22Rv1 (cell line): ENCODE measurements at regions not wholly inside any gene's neighbourhood (a gene's known extent, or its start where the extent isn't known, plus 50 kb on each side); places are given as distances from the start of the nearest gene placed in this dataset.
"Not testable (repeated sequence)": the region's sequence is repeated elsewhere in the genome, so short reads cannot be mapped to it uniquely, and the experiment has no call there.

Experiments
- H3K27ac ChIP-seq: fragments of 450-650 bp; 2 replicates; pipeline ENCODE4 v1.5.1; 2017
- ZFX ChIP-seq: fragments of 450-650 bp; IDR thresholded peaks from 2 replicates; pipeline ENCODE4 v1.6.1; 2017; ENCODE audit warnings: antibody characterized with exemption, borderline replicate concordance
- TF ChIP-seq, protein P1 (sequence below): fragments of 450-650 bp; IDR thresholded peaks from 2 replicates; pipeline ENCODE4 v1.5.1; 2017; ENCODE audit warnings: mild to moderate bottlenecking

DNA sequence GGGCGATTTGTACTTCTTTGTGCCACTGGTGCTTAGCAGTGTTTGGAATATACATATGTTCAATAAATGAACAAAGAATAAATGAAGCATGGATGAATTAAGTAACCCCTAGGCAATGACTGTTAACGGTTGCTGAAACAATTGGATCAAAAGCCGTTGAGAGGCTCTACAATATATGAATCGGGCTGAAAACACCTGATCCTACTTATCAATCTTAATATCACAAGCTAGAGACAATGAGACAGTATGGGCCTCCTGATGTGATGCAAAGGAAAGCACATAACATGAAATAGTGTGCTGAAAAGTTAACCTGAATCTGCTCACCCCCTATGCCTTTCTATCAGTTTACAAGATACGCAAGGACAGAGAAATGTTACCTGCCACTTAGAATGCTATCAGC, 410.3 kb upstream of the RGMB start:
- no peak for TF ChIP-seq ZFX
- TF ChIP-seq, protein P1, sequence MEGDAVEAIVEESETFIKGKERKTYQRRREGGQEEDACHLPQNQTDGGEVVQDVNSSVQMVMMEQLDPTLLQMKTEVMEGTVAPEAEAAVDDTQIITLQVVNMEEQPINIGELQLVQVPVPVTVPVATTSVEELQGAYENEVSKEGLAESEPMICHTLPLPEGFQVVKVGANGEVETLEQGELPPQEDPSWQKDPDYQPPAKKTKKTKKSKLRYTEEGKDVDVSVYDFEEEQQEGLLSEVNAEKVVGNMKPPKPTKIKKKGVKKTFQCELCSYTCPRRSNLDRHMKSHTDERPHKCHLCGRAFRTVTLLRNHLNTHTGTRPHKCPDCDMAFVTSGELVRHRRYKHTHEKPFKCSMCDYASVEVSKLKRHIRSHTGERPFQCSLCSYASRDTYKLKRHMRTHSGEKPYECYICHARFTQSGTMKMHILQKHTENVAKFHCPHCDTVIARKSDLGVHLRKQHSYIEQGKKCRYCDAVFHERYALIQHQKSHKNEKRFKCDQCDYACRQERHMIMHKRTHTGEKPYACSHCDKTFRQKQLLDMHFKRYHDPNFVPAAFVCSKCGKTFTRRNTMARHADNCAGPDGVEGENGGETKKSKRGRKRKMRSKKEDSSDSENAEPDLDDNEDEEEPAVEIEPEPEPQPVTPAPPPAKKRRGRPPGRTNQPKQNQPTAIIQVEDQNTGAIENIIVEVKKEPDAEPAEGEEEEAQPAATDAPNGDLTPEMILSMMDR, result no peak
- no peak overlapping the region for H3K27ac ChIP-seq

DNA sequence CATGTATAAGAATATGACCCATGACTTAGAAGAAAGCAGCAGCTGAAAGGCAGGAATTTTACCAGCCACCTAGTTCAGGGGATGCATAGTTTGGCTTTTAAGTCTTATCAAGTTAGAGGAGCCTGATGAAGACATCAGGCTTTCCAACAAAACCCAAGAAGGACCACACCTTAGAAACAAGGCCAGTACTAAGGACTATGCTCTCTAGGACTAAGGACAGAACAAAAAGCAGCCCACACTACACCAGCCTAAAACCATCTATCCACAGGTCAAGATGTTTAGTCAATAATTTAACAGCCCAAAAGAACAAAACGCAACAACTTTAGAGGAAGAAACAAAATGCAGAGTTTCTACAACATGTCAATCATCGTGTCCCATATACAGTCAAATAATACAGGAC, 408.9 kb upstream of the RGMB start:
- no peak overlapping the region for H3K27ac ChIP-seq
- TF ChIP-seq, protein P1, result no peak
- TF ChIP-seq ZFX, result no peak

DNA sequence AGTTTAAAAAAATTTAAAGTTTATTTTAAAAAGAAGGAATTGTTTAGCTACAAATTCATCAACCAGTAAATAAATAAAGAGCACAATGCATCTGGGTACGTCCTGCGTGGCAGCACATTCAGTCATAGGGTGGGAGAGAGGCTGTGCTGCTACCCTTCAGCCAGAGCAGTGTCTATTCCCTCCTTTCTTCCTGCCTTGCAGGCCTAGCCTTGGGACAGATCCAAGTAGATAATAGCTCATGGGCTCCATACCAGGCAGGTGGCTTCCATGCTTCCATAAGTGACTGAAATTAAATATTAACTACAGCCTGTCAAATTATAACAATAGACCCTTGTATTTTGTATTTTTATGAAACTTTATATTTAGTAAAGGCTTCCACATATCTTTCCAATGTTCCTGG, 408.3 kb upstream of the RGMB start:
- TF ChIP-seq, protein P1, result no peak
- TF ChIP-seq ZFX, result no peak
- no peak overlapping the region for H3K27ac ChIP-seq

DNA sequence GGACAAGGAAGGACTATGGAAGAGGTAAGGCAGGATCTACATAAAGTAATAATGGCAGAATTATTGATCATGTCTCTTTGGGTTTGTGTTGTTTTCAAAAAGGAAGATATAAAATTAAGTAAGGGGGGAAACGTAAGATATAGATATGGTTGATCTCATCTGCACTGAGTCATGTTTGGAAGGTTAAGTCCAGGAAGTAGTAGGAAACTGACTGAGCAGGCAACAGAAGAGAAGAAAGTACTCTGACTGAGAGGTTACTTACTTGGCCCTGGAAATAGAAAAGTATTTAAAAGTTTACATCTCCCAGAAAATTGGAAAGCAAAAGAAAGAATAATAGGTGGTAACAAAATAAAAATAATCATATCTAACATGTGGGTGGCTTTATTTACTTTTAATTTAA, 405.3 kb upstream of the RGMB start:
- TF ChIP-seq, protein P1, result no peak
- no peak for TF ChIP-seq ZFX
- H3K27ac ChIP-seq, result no peak overlapping the region

DNA sequence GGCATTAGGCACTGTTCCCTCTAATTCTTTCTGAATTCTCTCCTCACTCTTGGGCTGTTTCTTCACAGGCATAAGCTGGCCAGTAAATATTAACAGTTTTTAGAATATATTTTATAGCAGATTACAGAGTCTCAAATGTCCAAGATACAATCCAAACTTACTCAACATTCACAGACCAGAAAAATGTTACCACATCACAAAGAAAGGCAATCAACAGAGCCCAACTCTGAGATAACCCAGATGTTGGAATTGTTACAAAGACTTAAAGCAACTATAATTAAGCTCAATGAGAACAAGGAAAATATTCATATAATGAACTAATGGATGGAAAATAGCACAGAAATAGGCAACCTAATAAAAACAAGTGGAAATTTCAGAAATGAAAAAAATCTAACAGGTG, 401.1 kb upstream of the RGMB start:
- TF ChIP-seq, protein P1, result no peak
- no peak for TF ChIP-seq ZFX

DNA sequence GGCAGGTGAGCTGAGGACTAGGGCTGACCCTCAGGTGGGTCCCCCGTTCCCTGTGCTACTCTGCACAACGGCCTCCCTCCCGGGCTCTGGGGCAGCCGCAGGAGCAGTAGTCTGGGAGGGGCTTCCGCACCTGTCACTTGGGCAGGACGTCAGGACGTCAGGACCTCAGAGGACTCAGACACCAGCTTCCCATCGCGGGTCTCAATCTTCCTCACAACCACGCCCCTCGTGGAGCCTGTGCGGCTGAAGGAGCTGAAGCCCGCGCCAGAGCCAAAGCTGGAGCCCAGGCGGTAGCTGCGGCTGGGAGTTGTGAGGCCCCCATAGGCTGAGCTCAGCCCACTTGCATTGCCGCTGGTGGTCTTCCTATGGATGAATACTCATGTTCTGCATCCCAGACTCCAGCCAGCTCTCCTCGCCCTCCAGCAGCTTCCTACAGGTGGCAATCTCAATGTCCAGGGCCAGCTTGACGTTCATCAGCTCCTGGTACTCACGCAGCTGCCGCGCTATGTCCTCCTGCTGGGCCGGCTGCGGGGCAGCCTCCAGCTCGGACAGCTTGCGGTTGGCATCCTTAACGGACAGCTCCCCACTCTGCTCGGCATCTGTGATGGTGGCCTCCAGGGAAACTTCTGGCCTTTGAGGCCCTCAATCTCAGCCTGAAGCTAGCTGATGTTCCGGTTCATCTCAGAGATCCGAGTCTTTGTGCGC, 381.4 kb upstream of the RGMB start:
- H3K27ac ChIP-seq, result no peak overlapping the region
- TF ChIP-seq ZFX, result no peak
- TF ChIP-seq, protein P1, result no peak

More for the DNA sequence above, 401.1 kb upstream of the RGMB start:
- no peak overlapping the region for H3K27ac ChIP-seq

DNA sequence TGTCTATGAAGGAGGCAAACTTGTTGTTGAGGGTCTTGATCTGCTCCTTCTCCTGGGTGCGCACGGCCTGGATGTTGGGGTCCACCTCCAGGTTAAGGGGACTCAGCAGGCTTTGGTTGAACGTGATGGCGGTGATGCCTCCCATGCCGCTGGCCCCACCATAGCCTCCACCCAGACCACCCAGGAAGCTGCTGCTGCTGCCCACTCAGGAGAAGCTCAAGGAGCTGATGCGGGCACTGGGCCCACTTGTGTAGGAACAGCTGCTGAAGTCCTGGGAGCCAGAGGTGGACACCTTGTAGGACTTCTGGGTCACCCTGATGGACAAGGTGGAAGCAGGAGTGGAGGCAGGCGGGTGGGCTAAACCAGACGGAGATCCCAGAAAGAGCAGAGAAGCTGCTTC, 380.3 kb upstream of the RGMB start:
- not testable (repeated sequence) for H3K27ac ChIP-seq

DNA sequence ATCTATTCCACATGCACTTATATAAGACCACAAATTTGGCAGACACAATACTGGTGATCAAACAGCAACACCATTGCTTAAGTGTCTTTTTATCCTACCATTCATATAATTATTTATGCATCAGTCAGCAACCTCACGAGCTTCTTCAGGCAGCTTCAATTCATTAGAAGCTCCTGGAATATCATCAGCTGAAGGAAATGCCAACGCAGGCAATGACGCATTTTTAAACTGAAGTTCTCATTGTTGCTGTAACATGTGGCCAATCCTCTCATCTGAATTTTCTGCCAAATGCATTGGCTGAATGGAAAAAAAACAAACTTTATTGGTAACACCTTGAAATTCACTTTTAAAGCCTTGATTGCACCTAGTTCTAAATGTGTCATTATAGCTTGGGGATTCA, 376.4 kb upstream of the RGMB start:
- no peak overlapping the region for H3K27ac ChIP-seq
- TF ChIP-seq, protein P1, result no peak
- no peak for TF ChIP-seq ZFX
